Body of pancreas (tissue), 4 donors: ENCODE measurements at regions not wholly inside any gene's neighbourhood (a gene's known extent, or its start where the extent isn't known, plus 50 kb on each side); places are given as distances from the start of the nearest gene placed in this dataset.

ENCODE experiments used
- POLR2A ChIP-seq, 3 donors: fragments of 450-650 bp; IDR thresholded peaks; one replicate each; pipeline ENCODE4 v1.6.1; 2016; ENCODE audit warnings: antibody characterized with exemption in 3 of 3, mild to moderate bottlenecking in 2 of 3
- TF ChIP-seq, protein P1 (sequence below), 7 experiments: fragments of 450-650 bp in 4 of 7; fragments of 200-600 bp in 3 of 7; sonication (generic) in 3 of 7; IDR thresholded peaks; one replicate each; pipeline ENCODE4 v1.5.1; 2016 to 2019; ENCODE audit warnings: antibody characterized with exemption in 7 of 7

DNA sequence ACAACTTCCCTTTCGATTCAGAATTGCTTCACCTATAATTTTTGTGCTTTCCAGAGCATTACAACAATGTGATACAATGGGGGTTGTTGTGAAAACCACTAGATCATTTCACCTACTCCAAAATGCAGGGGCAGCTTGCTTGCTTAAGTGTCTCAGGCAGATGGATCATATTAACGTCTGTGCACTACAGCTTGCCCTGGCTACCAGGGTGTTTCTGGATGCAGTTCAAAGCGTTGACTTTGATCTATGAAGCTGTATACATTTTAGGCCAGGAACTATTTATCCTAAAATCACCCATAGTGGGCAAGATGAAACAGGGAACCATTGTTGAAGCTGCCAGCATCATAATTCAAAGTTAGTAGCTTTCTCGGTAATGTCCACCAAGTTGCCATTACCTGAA is 339.5 kb upstream of the HSF2 start:
- TF ChIP-seq, protein P1, sequence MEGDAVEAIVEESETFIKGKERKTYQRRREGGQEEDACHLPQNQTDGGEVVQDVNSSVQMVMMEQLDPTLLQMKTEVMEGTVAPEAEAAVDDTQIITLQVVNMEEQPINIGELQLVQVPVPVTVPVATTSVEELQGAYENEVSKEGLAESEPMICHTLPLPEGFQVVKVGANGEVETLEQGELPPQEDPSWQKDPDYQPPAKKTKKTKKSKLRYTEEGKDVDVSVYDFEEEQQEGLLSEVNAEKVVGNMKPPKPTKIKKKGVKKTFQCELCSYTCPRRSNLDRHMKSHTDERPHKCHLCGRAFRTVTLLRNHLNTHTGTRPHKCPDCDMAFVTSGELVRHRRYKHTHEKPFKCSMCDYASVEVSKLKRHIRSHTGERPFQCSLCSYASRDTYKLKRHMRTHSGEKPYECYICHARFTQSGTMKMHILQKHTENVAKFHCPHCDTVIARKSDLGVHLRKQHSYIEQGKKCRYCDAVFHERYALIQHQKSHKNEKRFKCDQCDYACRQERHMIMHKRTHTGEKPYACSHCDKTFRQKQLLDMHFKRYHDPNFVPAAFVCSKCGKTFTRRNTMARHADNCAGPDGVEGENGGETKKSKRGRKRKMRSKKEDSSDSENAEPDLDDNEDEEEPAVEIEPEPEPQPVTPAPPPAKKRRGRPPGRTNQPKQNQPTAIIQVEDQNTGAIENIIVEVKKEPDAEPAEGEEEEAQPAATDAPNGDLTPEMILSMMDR (IDR thresholded peaks at IDR 0.05): no peak
- no peak for TF ChIP-seq POLR2A (IDR thresholded peaks at IDR 0.05)
